ENCODE measurements at regions not wholly inside any gene's neighbourhood (a gene's known extent, or its start where the extent isn't known, plus 50 kb on each side); places are given as distances from the start of the nearest gene placed in this dataset.

DNA sequence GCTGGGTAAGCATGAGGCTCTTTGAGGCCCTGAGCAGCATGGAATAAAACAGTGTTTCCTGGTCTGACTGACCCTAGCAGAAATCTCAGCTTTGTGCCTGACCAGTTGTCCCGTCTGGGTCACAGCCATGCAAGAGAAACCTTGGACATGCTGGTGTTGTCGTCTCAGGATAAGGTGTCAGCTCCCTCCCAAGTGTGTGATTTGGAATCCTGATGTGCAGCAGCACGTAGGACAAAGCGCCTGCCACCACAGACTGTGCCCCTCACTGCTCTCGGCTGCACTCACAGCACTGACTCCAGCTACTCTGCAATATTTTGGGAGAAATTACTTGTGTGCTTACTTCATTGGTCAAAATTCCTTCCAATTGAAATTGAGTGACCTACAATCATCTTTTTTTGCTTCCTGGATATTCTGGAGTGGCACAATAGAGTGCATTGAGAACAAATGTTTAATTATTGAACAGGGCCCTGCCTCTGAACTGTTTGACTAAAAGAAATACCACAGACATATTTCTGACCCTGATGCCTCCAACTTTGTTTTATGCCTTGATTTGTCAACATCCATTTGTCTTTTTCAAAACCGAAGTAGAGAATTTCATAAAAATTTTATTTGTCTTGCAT is 352.4 kb downstream of the SOCS6 start:
- Histone ChIP-seq H3K4me1 (no peaks in the 10 kb centered on the region), H3K9me3 (peaks cover 0 to 2% (median 0%) of the 10 kb centered on the region in 4 donors), H3K4me3 (no peak overlapping the region), H3K27me3 (no peaks in the 10 kb centered on the region), H3K27ac (no peak overlapping the region), H3K36me3 (no peaks in the 10 kb centered on the region)
- intact Hi-C loops (cut with DNase I), result no loop called here
- DNase-seq, result no peak
- 44 to 70% methylated on average over 6 of the region's 6 CpGs for WGBS, 2 donors
- TF ChIP-seq EP300 (IDR thresholded peaks at IDR 0.05), result no peak
- TF ChIP-seq POLR2AphosphoS5 (IDR thresholded peaks at IDR 0.05), result no peak
- no peak for TF ChIP-seq POLR2A (IDR thresholded peaks at IDR 0.05)
- TF ChIP-seq, protein P1, sequence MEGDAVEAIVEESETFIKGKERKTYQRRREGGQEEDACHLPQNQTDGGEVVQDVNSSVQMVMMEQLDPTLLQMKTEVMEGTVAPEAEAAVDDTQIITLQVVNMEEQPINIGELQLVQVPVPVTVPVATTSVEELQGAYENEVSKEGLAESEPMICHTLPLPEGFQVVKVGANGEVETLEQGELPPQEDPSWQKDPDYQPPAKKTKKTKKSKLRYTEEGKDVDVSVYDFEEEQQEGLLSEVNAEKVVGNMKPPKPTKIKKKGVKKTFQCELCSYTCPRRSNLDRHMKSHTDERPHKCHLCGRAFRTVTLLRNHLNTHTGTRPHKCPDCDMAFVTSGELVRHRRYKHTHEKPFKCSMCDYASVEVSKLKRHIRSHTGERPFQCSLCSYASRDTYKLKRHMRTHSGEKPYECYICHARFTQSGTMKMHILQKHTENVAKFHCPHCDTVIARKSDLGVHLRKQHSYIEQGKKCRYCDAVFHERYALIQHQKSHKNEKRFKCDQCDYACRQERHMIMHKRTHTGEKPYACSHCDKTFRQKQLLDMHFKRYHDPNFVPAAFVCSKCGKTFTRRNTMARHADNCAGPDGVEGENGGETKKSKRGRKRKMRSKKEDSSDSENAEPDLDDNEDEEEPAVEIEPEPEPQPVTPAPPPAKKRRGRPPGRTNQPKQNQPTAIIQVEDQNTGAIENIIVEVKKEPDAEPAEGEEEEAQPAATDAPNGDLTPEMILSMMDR (IDR thresholded peaks at IDR 0.05), result no peak

DNA sequence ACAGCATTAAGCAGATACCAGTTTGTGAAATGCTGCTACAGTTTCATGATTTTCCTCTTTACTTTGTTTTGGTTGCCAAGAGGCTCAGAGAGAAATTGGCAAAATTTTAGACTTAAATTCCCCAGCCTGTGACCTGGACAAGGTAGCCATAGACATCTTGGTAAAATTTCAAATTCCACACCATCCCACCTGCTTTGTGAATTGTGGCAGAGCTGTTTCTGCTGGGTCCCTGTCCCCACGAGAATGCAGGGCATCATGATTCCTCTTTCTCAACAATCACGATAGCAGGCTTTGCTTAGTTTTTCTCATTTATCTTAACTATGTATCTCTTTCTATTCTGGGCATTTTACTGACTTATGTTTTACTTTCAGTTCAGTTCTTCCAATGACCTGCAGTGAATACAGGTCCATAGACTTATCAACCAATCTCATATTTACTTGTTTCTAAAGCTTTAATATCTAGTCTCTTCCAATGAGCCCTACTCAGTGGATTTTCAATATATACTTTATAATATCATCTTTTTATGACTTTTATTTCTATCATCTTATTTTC is 351.6 kb downstream of the SOCS6 start:
- no peak overlapping the region for H3K4me3 ChIP-seq
- 52 to 57% methylated on average over 2 of the region's 2 CpGs for WGBS, 2 donors
- no peaks in the 10 kb centered on the region for H3K27me3 ChIP-seq
- peaks cover 0 to 2% (median 0%) of the 10 kb centered on the region in 4 donors for H3K9me3 ChIP-seq
- H3K4me1 ChIP-seq, result no peaks in the 10 kb centered on the region
- no peak for DNase-seq
- no peak overlapping the region for H3K27ac ChIP-seq
- no peaks in the 10 kb centered on the region for H3K36me3 ChIP-seq
- TF ChIP-seq EP300 (IDR thresholded peaks at IDR 0.05), result no peak
- TF ChIP-seq, protein P1 (IDR thresholded peaks at IDR 0.05), result no peak
- TF ChIP-seq POLR2A (IDR thresholded peaks at IDR 0.05), result no peak
- TF ChIP-seq POLR2AphosphoS5 (IDR thresholded peaks at IDR 0.05), result no peak
- intact Hi-C loops (cut with DNase I), result no loop called here

DNA sequence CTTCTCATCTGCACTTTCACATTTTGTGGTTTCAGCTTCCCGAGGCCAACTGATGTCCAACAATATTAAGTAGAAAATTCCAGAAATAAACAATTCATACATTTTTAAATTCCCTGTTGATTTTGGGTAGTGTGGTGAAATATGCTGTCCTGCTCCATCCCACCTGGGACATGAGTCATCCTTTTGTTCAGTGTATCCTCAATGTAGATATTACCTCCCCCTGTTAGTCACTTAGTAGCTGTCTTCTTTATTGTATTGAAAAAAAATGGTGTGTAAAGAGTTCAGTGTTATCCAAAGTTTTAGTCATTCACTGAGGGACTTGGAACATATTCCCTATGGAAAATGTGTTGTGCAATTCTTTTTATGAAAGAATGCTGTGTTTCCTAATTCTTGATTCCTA is 348.1 kb downstream of the SOCS6 start:
- TF ChIP-seq POLR2A (IDR thresholded peaks at IDR 0.05), result no peak
- no peak for TF ChIP-seq POLR2AphosphoS5 (IDR thresholded peaks at IDR 0.05)
- TF ChIP-seq EP300 (IDR thresholded peaks at IDR 0.05), result no peak
- TF ChIP-seq, protein P1 (IDR thresholded peaks at IDR 0.05), result no peak
- Histone ChIP-seq H3K9me3 (peaks cover 0 to 2% (median 0%) of the 10 kb centered on the region in 4 donors), H3K36me3 (no peaks in the 10 kb centered on the region), H3K27ac (no peak overlapping the region), H3K4me1 (no peaks in the 10 kb centered on the region), H3K4me3 (no peak overlapping the region), H3K27me3 (no peaks in the 10 kb centered on the region)
- DNase-seq, result no peak
- 81 to 82% methylated on average over 1 of the region's 1 CpG for WGBS, 2 donors
- intact Hi-C loops (cut with DNase I), result no loop called here

DNA sequence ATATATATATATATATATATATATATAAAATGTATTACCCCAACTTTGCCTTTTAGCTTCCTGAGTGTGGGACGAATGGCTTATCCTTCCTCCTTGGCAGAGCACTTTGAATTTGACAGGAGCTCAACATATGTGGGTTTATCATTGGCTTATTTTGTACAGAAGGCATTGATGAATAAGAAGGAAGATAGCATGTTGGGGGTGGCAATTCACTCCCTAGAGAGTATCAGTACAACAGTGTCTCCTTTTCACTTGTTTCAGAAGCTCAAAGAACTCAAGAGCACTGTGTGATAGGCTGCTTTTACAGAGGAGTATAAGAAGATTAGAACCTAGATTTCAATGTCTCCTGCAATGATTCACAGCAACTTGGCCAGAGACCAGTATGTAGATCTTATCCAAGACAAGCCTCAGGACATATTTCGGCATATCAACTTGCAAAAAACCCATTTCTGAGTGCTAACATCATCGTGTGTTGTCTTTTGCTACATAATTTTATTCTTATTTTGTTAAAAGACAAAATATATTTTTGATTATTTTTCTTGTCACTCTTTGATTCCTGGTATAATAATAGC is 345.8 kb downstream of the SOCS6 start:
- H3K36me3 ChIP-seq, result no peaks in the 10 kb centered on the region
- no peaks in the 10 kb centered on the region for H3K4me1 ChIP-seq
- no peak for TF ChIP-seq EP300 (IDR thresholded peaks at IDR 0.05)
- TF ChIP-seq POLR2AphosphoS5 (IDR thresholded peaks at IDR 0.05), result no peak
- TF ChIP-seq POLR2A (IDR thresholded peaks at IDR 0.05), result no peak
- TF ChIP-seq, protein P1 (IDR thresholded peaks at IDR 0.05), result no peak
- no peak overlapping the region for H3K4me3 ChIP-seq
- H3K27ac ChIP-seq, result no peak overlapping the region
- intact Hi-C loops (cut with DNase I), result no loop called here
- no peak for DNase-seq
- WGBS, 2 donors, result 81 to 85% methylated on average over 3 of the region's 3 CpGs
- H3K9me3 ChIP-seq, result peaks cover 0 to 2% (median 0%) of the 10 kb centered on the region in 4 donors
- H3K27me3 ChIP-seq, result no peaks in the 10 kb centered on the region
